Prostate gland (tissue), 2 donors: ENCODE measurements at regions not wholly inside any gene's neighbourhood (a gene's known extent, or its start where the extent isn't known, plus 50 kb on each side); places are given as distances from the start of the nearest gene placed in this dataset.

ENCODE experiments used
- CTCF ChIP-seq, 4 experiments: fragments of 200-600 bp in 2 of 4; fragments of 450-650 bp in 2 of 4; sonication (generic) in 2 of 4; IDR thresholded peaks; 1 replicate in 3 of 4; 2 replicates in 1 of 4; pipeline ENCODE4 v1.5.1; 2016 to 2019; ENCODE audit warnings: antibody characterized with exemption in 4 of 4, mild to moderate bottlenecking in 2 of 4, moderate library complexity in 2 of 4
- POLR2A ChIP-seq: fragments of 450-650 bp; IDR thresholded peaks from one replicate; pipeline ENCODE4 v1.6.1; 2016; ENCODE audit warnings: antibody characterized with exemption, mild to moderate bottlenecking
- POLR2AphosphoS5 ChIP-seq: sonication (generic); formaldehyde crosslinking; IDR thresholded peaks from one replicate; pipeline ENCODE4 v1.6.1; 2017; ENCODE audit warnings: antibody characterized with exemption

DNA sequence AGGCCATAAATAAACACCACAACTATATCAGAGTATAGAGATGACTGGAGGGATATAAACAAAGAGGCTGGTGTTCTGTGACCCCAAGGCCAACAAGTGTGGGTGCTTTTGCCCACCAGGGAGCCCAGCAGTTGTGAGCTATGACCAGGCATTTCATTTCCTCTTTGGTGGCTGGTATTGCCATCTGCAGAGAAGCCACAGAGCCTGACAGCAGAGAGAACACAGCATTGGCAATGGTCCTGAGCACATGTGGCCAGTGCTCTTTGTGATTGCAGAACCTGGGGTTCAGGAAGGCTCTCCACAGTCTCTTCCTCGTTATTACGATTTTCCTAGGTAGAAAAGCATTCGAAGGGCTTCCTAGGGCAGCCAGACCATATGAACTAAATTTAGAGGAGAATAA lies 112.3 kb downstream of the TM2D1 start:
- TF ChIP-seq POLR2AphosphoS5: no peak
- no peak for TF ChIP-seq POLR2A
- no peak for TF ChIP-seq CTCF (IDR thresholded peaks at IDR 0.05)
